OCI-LY3 (cell line): ENCODE measurements at regions not wholly inside any gene's neighbourhood (a gene's known extent, or its start where the extent isn't known, plus 50 kb on each side); places are given as distances from the start of the nearest gene placed in this dataset.
A peak's percentile ranks its signal among the peaks of the same experiment; 100 is the strongest.

Experiments
- H2AFZ ChIP-seq: fragments of 200-600, 300-600 bp; shearing (Covaris generic); 2 replicates; pipeline ENCODE4 v1.6.0; 2014; ENCODE audit warnings: antibody characterized with exemption, low read depth, low read length
- H3K27ac ChIP-seq: fragments of 200-600, 300-600 bp; sonication (generic); 2 replicates; pipeline ENCODE4 v1.5.1; 2014; ENCODE audit warnings: mild to moderate bottlenecking, low read length, moderate library complexity, mixed read lengths
- H3K27me3 ChIP-seq: fragments of 200-600, 300-600 bp; sonication (generic); 2 replicates; pipeline ENCODE4 v1.6.1; 2014; ENCODE audit warnings: low read depth, low read length, mixed read lengths
- H3K36me3 ChIP-seq: fragments of 200-600, 300-600 bp; sonication (generic); replicated peaks from 2 replicates; pipeline ENCODE3; 2014; ENCODE audit warnings: low read depth, low read length, mixed read lengths
- H3K4me1 ChIP-seq: fragments of 300-600, 200-600 bp; sonication (generic); 2 replicates; pipeline ENCODE4 v1.6.1; 2014; ENCODE audit warnings: low read length, mixed read lengths
- H3K4me2 ChIP-seq: fragments of 200-600, 300-600 bp; sonication (generic); 2 replicates; pipeline ENCODE4 v1.6.1; 2014; ENCODE audit warnings: low read length, mixed read lengths
- H3K4me3 ChIP-seq: fragments of 300-600, 200-600 bp; sonication (generic); 2 replicates; pipeline ENCODE4 v1.5.1; 2014; ENCODE audit warnings: antibody characterized with exemption, mild to moderate bottlenecking, low read length, moderate library complexity
- H3K79me2 ChIP-seq: fragments of 300-600, 200-600 bp; shearing (Covaris generic); 2 replicates; pipeline ENCODE4 v1.6.1; 2014; ENCODE audit warnings: mild to moderate bottlenecking, low read length, mixed read lengths
- H3K9ac ChIP-seq: fragments of 300-600, 200-600 bp; shearing (Covaris generic); 2 replicates; pipeline ENCODE4 v1.6.0; 2014; ENCODE audit warnings: mild to moderate bottlenecking, low read length, moderate library complexity
- H3K9me3 ChIP-seq: fragments of 200-600, 300-600 bp; shearing (Covaris generic); 2 replicates; pipeline ENCODE4 v1.6.1; 2014; ENCODE audit warnings: low read length, mixed read lengths; ENCODE audit not compliant: insufficient read depth
- H4K20me1 ChIP-seq: fragments of 200-600, 300-600 bp; sonication (generic); 2 replicates; pipeline ENCODE4 v1.6.1; 2016; ENCODE audit warnings: low read length, mixed read lengths; ENCODE audit not compliant: insufficient read depth
- EZH2phosphoT487 ChIP-seq: fragments of 200-600 bp; shearing (Covaris generic); IDR thresholded peaks from 2 replicates; pipeline ENCODE4 v1.6.1; 2018; ENCODE audit warnings: antibody characterized with exemption, mixed run types, low read depth
- TF ChIP-seq, protein P1 (sequence below): fragments of 200-600, 300-600 bp; sonication (generic); IDR thresholded peaks from 2 replicates; pipeline ENCODE4 v1.5.1; 2014; ENCODE audit warnings: antibody characterized with exemption, low read length, low read depth

DNA sequence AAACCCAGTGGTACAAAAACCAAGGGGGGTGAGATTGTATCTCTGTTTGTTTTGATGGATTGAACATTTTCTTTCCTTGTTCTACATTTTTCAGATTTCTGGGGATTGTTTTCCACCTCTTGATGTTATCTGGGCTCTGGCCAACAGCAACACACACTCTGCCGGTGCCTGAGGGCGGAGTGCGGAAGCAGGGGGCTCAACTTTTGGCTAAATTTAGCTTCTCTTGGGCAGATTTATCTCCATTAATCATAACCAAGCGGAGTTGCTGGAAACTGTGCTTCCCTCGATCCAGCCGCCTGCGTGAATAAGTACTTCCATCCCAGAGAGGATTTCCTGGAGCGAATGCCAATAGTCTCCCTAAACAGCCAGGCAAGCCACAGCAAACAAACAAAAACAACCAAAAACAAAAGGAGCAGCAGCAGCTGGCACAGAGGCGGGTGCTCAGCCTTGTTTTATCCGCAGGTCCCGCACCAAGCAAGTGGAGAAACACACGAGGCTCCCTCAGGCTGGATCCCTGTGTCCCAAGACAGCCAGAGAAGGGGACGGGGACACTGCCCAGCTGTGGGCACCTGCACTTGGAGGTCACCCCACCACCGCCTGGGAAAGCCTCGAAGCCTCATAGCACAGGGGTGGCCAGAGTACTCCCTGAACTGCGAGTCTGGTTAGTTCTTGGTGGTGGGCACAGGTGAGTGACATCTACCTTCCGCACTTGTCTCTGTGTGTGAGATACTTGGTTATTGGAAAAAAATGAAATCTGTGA, 143.4 kb downstream of the NDUFA10 start:
- no peak overlapping the region for H3K27ac ChIP-seq
- H3K4me3 ChIP-seq, result no peak overlapping the region
- H3K36me3 ChIP-seq, result no peaks in the 10 kb centered on the region
- H3K9ac ChIP-seq, result no peak overlapping the region
- no peak overlapping the region for H2AFZ ChIP-seq
- H3K9me3 ChIP-seq, result peaks cover 8% of the 10 kb centered on the region; the same call in 1 of the 2 replicates
- TF ChIP-seq EZH2phosphoT487, result no peak
- H3K4me2 ChIP-seq, result no peak overlapping the region
- H4K20me1 ChIP-seq, result no peaks in the 10 kb centered on the region
- no peaks in the 10 kb centered on the region for H3K79me2 ChIP-seq
- peaks cover 10% of the 10 kb centered on the region for H3K4me1 ChIP-seq
- H3K27me3 ChIP-seq, result no peaks in the 10 kb centered on the region

DNA sequence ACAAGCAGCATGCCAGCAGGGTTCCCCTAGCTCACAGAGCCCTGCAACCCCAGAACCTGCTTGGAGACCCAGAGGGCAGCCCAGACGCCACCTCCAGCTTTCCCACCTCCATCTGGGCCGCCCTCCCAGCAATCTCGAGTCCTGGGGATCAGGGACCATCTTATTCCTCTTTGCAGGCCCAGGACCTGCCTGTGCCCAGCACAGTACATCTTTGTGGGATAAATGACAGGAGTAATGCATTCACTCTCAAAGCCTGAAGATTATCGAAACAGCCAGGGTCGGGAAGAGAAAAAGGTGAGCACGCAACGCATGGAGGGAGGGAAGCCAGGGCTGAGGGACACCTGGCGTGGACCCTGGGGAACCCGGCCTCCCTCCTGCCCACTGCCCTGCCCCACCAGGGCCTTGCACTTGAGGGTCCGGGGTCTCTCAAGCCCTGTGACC, 144.1 kb downstream of the NDUFA10 start:
- peaks cover 10% of the 10 kb centered on the region for H3K4me1 ChIP-seq
- H4K20me1 ChIP-seq, result no peaks in the 10 kb centered on the region
- no peaks in the 10 kb centered on the region for H3K36me3 ChIP-seq
- H3K9ac ChIP-seq, result no peak overlapping the region
- TF ChIP-seq EZH2phosphoT487, result no peak
- TF ChIP-seq, protein P1, sequence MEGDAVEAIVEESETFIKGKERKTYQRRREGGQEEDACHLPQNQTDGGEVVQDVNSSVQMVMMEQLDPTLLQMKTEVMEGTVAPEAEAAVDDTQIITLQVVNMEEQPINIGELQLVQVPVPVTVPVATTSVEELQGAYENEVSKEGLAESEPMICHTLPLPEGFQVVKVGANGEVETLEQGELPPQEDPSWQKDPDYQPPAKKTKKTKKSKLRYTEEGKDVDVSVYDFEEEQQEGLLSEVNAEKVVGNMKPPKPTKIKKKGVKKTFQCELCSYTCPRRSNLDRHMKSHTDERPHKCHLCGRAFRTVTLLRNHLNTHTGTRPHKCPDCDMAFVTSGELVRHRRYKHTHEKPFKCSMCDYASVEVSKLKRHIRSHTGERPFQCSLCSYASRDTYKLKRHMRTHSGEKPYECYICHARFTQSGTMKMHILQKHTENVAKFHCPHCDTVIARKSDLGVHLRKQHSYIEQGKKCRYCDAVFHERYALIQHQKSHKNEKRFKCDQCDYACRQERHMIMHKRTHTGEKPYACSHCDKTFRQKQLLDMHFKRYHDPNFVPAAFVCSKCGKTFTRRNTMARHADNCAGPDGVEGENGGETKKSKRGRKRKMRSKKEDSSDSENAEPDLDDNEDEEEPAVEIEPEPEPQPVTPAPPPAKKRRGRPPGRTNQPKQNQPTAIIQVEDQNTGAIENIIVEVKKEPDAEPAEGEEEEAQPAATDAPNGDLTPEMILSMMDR, result no peak
- no peaks in the 10 kb centered on the region for H3K79me2 ChIP-seq
- H3K27me3 ChIP-seq, result no peaks in the 10 kb centered on the region
- H2AFZ ChIP-seq, result no peak overlapping the region
- H3K9me3 ChIP-seq, result peaks cover 8% of the 10 kb centered on the region; the same call in 1 of the 2 replicates
- H3K27ac ChIP-seq, result no peak overlapping the region
- H3K4me3 ChIP-seq, result no peak overlapping the region
- no peak overlapping the region for H3K4me2 ChIP-seq

- Histone ChIP-seq H2AFZ (no peak overlapping the region), H3K27ac (no peak overlapping the region), H3K4me2 (no peak overlapping the region), H3K27me3 (no peaks in the 10 kb centered on the region), H3K4me1 (peaks cover 10% of the 10 kb centered on the region), H3K9ac (no peak overlapping the region), H3K79me2 (no peaks in the 10 kb centered on the region), H3K36me3 (no peaks in the 10 kb centered on the region), H4K20me1 (no peaks in the 10 kb centered on the region), H3K9me3 (peaks cover 8% of the 10 kb centered on the region; the same call in 1 of the 2 replicates), H3K4me3 (no peak overlapping the region)
- no peak for TF ChIP-seq EZH2phosphoT487
These were observed 144.7 kb downstream of the NDUFA10 start for GRCh38 chr2:239880396-239880795.

DNA sequence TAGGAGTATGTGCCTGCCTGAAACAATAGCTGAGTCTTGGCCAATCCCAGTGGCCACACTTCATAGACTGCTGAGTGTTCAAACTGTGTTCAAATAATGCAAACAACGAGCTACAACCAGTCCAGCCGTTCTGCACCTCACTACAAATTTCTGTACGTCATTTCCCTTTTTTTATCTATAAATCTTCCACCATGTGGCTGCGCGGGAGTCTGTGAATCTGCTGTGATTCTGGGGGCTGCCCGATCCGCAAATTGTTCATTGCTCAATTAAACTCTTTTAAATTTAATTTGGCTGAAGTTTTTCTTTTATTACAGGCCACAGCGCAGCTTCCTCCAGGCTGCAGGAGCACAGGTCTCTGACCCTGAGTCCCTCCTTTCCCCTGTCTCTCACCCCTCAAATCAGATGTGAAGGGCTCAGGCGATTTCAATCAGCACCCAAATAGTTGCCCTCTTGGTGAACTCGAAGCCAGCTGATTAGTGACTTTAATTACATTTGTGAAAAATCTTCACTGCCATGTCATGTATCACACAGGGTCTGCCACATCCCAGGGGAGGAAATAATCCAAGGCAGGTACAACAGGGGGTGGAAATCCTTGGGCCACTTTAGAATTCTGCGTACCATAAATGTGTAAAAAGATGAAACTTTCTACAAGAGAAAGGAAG, 145.6 kb downstream of the NDUFA10 start:
- TF ChIP-seq, protein P1, result no peak
- TF ChIP-seq EZH2phosphoT487, result no peak
- Histone ChIP-seq H3K4me2 (no peak overlapping the region), H3K79me2 (no peaks in the 10 kb centered on the region), H2AFZ (no peak overlapping the region), H3K4me1 (peaks cover 10% of the 10 kb centered on the region), H3K27ac (no peak overlapping the region), H3K9ac (no peak overlapping the region), H3K9me3 (peaks cover 1% of the 10 kb centered on the region; the same call in 1 of the 2 replicates), H3K36me3 (no peaks in the 10 kb centered on the region), H3K4me3 (no peak overlapping the region), H3K27me3 (no peaks in the 10 kb centered on the region), H4K20me1 (no peaks in the 10 kb centered on the region)

GRCh38 chr2:239878686-239879085, 146.5 kb downstream of the NDUFA10 start:
- no peaks in the 10 kb centered on the region for H4K20me1 ChIP-seq
- no peaks in the 10 kb centered on the region for H3K79me2 ChIP-seq
- no peak overlapping the region for H3K27ac ChIP-seq
- peak overlapping the region; percentile 27 for H3K4me2 ChIP-seq
- H3K9ac ChIP-seq, result no peak overlapping the region
- H2AFZ ChIP-seq, result no peak overlapping the region
- TF ChIP-seq, protein P1, result no peak
- no peak for TF ChIP-seq EZH2phosphoT487
- peaks cover 10% of the 10 kb centered on the region for H3K4me1 ChIP-seq
- H3K9me3 ChIP-seq, result no peaks in the 10 kb centered on the region
- H3K36me3 ChIP-seq, result no peaks in the 10 kb centered on the region
- H3K4me3 ChIP-seq, result no peak overlapping the region
- H3K27me3 ChIP-seq, result no peaks in the 10 kb centered on the region
